B cell (primary cell): ENCODE measurements at regions not wholly inside any gene's neighbourhood (a gene's known extent, or its start where the extent isn't known, plus 50 kb on each side); places are given as distances from the start of the nearest gene placed in this dataset.

Experiments used
- CTCF ChIP-seq: fragments of 200-600 bp; IDR thresholded peaks from one replicate; pipeline ENCODE4 v1.8.0; 2022; ENCODE audit warnings: antibody characterized with exemption, mild to moderate bottlenecking
- EZH2 ChIP-seq: IDR thresholded peaks from 2 replicates; pipeline ENCODE4 v1.6.1; 2012; ENCODE audit warnings: borderline replicate concordance, low read depth, mild to moderate bottlenecking, moderate library complexity, low read length; ENCODE audit not compliant: insufficient read depth, poor library complexity, severe bottlenecking

GRCh38 chr2:72040629-72041571 lies 106.8 kb downstream of the CYP26B1 start:
- TF ChIP-seq CTCF (no peak), EZH2 (no peak)
